Lower lobe of right lung (tissue), 2 donors: ENCODE measurements at regions not wholly inside any gene's neighbourhood (a gene's known extent, or its start where the extent isn't known, plus 50 kb on each side); places are given as distances from the start of the nearest gene placed in this dataset.

Source experiments
- ATAC-seq, 2 donors: fragments of 200-7000 bp; cut with Tn5 transposase; one replicate each; pipeline ENCODE4 v1.9.1; 2020 to 2022; ENCODE audit warnings: mild to moderate bottlenecking in 2 of 2, moderate library complexity in 2 of 2
- DNase-seq: peaks from one replicate; pipeline ENCODE4 v3.0.0-alpha.2; 2020
- H3K27ac ChIP-seq: fragments of 200-600 bp; one replicate; pipeline ENCODE4 v1.8.0; 2022
- H3K27me3 ChIP-seq: fragments of 200-600 bp; one replicate; pipeline ENCODE4 v1.8.0; 2022; ENCODE audit warnings: low read depth
- H3K36me3 ChIP-seq: fragments of 200-600 bp; one replicate; pipeline ENCODE4 v1.8.0; 2022; ENCODE audit warnings: mild to moderate bottlenecking
- H3K4me1 ChIP-seq: fragments of 200-600 bp; one replicate; pipeline ENCODE4 v1.8.0; 2022
- H3K4me3 ChIP-seq: fragments of 200-600 bp; one replicate; pipeline ENCODE4 v1.8.0; 2022; ENCODE audit warnings: mild to moderate bottlenecking
- H3K9me3 ChIP-seq: fragments of 200-600 bp; one replicate; pipeline ENCODE4 v1.8.0; 2022
- intact Hi-C: fragments of 100-400 bp; cut with DNase I; formaldehyde crosslinking; loops from one replicate; pipeline ENCODE4 v1.11.0; 2022
- TF ChIP-seq, protein P1 (sequence below): fragments of 200-600 bp; IDR thresholded peaks from one replicate; pipeline ENCODE4 v1.8.0; 2022; ENCODE audit warnings: antibody characterized with exemption, mild to moderate bottlenecking
- donor health status: DM: no; HTN: yes; CAD: no; lungs with severe emphysema.

DNA sequence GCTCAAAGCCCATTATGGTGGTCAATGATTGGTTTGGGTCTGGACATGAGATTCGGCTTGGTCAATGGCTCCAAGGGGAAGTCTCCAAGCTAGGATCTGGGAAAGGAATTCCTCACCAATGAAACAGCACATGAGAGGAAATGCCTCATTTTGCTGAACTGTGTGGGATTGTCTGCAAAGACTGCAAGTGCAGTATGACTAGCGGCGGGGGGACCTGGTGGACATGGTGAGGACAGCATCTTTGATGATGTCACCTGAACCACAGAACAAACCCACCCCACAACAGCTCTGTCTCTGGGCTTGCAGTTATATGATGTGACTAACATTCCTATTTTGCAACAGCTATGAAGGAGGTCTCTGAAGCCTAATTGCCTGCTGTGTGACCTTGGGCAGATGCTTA is 50.6 kb upstream of the NKD1 start:
- no peak for DNase-seq

DNA sequence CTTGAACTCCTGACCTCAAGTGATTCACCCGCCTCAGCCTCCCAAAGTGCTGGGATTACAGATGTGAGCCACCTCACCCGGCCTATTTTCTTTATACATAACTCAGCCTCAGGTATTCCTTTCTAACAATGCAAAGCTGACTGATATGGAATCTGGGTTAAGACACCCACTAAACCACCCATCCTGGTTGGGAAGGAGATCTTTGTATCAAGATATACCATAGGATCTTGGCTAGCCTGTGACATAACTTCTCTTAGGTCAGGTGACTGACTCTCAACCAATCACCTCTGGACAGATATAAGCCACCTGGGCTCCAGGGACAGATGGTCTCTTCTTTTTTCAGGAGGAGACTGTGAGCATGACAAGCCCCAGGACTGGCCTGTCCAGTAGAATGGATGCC is 51.2 kb upstream of the NKD1 start:
- Histone ChIP-seq H3K9me3 (no peaks in the 10 kb centered on the region), H3K4me1 (no peaks in the 10 kb centered on the region), H3K36me3 (no peaks in the 10 kb centered on the region), H3K27me3 (no peaks in the 10 kb centered on the region), H3K4me3 (no peak overlapping the region), H3K27ac (no peak overlapping the region)
- DNase-seq (no peak), ATAC-seq (no peak)
- TF ChIP-seq, protein P1, sequence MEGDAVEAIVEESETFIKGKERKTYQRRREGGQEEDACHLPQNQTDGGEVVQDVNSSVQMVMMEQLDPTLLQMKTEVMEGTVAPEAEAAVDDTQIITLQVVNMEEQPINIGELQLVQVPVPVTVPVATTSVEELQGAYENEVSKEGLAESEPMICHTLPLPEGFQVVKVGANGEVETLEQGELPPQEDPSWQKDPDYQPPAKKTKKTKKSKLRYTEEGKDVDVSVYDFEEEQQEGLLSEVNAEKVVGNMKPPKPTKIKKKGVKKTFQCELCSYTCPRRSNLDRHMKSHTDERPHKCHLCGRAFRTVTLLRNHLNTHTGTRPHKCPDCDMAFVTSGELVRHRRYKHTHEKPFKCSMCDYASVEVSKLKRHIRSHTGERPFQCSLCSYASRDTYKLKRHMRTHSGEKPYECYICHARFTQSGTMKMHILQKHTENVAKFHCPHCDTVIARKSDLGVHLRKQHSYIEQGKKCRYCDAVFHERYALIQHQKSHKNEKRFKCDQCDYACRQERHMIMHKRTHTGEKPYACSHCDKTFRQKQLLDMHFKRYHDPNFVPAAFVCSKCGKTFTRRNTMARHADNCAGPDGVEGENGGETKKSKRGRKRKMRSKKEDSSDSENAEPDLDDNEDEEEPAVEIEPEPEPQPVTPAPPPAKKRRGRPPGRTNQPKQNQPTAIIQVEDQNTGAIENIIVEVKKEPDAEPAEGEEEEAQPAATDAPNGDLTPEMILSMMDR: no peak
- intact Hi-C loops: no loop called here

More for the DNA sequence above, 50.6 kb upstream of the NKD1 start:
- no peak for ATAC-seq
- TF ChIP-seq, protein P1: no peak
- Histone ChIP-seq H3K36me3 (no peaks in the 10 kb centered on the region), H3K4me1 (no peaks in the 10 kb centered on the region), H3K4me3 (no peak overlapping the region), H3K9me3 (no peaks in the 10 kb centered on the region), H3K27ac (no peak overlapping the region), H3K27me3 (no peaks in the 10 kb centered on the region)
- intact Hi-C loops: no loop called here

DNA sequence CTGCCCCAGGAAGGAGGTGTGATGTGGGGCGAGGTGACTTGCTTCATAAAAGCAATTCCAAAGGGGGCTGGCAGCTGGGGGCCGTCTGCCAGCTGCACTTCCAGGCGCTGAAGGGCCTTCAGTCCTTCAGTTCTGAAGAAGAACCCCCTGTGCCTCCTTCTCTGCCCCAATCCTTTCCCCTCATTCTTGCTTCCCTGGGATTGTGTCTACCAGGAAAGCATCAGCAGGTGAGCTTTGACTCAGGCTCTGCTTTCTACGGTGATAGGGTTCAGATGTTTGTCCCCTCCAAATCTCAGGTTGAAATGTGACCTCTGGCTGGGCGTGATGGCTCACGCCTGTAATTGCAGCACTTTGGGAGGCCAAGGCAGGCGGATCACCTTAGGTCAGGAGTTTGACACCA is 52.5 kb upstream of the NKD1 start:
- no peaks in the 10 kb centered on the region for H3K27me3 ChIP-seq
- no peak for DNase-seq
- H3K4me3 ChIP-seq: no peak overlapping the region
- no peak for ATAC-seq
- no peaks in the 10 kb centered on the region for H3K36me3 ChIP-seq
- no peaks in the 10 kb centered on the region for H3K9me3 ChIP-seq
- TF ChIP-seq, protein P1: no peak
- intact Hi-C loops: no loop called here
- H3K27ac ChIP-seq: no peak overlapping the region
- H3K4me1 ChIP-seq: no peaks in the 10 kb centered on the region

DNA sequence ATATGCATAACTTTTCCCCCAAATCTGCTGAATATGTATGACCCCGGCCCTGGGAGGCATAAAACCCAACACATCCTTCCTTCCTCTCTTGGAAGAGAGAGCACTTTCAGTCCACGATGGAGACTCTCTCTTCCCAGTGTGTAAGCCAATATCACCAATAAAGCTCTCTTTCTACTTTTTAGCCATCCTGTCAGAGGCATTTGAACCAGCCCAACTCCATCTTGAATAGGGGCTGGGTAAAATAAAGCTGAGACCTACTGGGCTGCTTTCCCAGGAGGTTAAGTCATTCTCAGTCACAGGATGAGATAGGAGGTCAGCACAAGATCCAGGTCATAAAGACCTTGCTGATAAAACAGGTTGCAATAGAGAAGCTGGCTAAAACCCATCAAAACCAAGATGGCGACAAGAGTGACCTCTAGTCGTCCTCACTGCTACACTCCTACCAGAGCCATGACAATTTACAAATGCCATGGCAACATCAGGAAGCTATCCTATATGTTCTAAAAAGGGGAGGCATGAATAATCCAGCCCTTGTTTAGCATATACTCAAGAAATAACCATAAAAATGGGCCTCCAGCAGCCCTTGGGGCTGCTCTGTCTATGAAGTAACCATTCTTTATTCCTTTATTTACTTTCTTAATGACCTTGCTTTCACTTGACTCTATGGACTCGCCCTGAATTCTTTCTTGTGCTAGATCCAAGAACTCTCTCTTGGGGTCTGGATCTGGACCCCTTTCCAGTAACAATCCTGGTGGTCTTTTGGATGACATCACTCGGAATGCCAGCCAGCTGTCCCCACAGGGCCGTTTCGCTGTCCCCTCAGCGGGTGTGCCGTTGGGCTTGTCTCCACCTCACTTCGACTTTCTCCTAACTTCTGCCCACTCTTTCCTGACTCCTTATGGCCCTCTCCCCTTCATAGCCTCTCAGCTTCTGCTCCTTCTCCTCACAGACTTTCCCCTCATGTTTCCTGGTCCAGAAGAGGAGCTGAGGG is 53.4 kb upstream of the NKD1 start:
- H3K27ac ChIP-seq: no peak overlapping the region
- ATAC-seq: no peak
- intact Hi-C loops: no loop called here
- H3K4me1 ChIP-seq: no peaks in the 10 kb centered on the region
- no peak overlapping the region for H3K4me3 ChIP-seq
- no peak for DNase-seq
- no peaks in the 10 kb centered on the region for H3K27me3 ChIP-seq
- no peaks in the 10 kb centered on the region for H3K36me3 ChIP-seq
- TF ChIP-seq, protein P1: no peak
- H3K9me3 ChIP-seq: no peaks in the 10 kb centered on the region

DNA sequence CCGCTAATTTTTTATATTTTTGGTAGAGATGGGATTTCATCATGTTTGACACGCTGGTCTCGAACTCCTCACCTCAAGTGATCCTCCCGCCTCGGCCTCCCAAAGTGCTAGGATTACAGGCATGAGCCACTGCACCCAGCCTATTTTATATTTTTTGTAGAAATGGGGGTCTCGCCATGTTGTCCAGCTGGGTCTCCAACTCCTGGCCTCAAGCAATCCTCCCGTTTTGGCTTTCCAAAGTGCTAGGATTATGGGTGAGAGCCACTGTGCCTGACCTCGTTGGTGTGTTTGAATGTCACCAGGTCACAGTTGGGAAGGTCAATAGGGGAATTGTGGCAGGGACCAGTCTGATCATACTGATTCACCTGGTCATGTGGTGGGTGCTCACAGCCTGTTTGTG is 56.7 kb upstream of the NKD1 start:
- DNase-seq (no peak), ATAC-seq (no peak)
- intact Hi-C loops: no loop called here
- H3K9me3 ChIP-seq: no peaks in the 10 kb centered on the region
- no peak overlapping the region for H3K4me3 ChIP-seq
- no peaks in the 10 kb centered on the region for H3K27me3 ChIP-seq
- H3K27ac ChIP-seq: no peak overlapping the region
- no peaks in the 10 kb centered on the region for H3K36me3 ChIP-seq
- TF ChIP-seq, protein P1: no peak
- no peaks in the 10 kb centered on the region for H3K4me1 ChIP-seq
